Lung (tissue), 11 donors: ENCODE measurements at regions not wholly inside any gene's neighbourhood (a gene's known extent, or its start where the extent isn't known, plus 50 kb on each side); places are given as distances from the start of the nearest gene placed in this dataset.
A peak's percentile ranks its signal among the peaks of the same experiment; 100 is the strongest.

ENCODE experiments used
- ATAC-seq: fragments of 200-7000 bp; cut with Tn5 transposase; one replicate; pipeline ENCODE4 v1.9.1; 2020; ENCODE audit warnings: moderate number of reproducible peaks; ENCODE audit not compliant: insufficient read depth, low FRiP score
- DNase-seq, 3 donors: peaks; one replicate each; pipeline ENCODE4 v3.0.0-alpha.2; 2013 to 2017
- H3K27ac ChIP-seq, 2 donors: one replicate each; pipeline ENCODE4 v1.5.1; 2013; ENCODE audit warnings: mild to moderate bottlenecking in 2 of 2, moderate library complexity in 2 of 2, control low read depth in 1 of 2, inconsistent platforms in 1 of 2, low read depth in 1 of 2, low read length in 1 of 2
- H3K27me3 ChIP-seq, 3 donors: one replicate each; pipeline ENCODE4 v1.5.1; 2013; ENCODE audit warnings: low read length in 2 of 3; ENCODE audit not compliant: control insufficient read depth in 3 of 3, insufficient read depth in 3 of 3
- H3K36me3 ChIP-seq, 4 donors: one replicate each; pipeline ENCODE4 v1.5.1; 2013; ENCODE audit warnings: low read length in 4 of 4, mild to moderate bottlenecking in 1 of 4, moderate library complexity in 1 of 4; ENCODE audit not compliant: control insufficient read depth in 4 of 4, insufficient read depth in 4 of 4
- H3K4me1 ChIP-seq, 5 donors: one replicate each; pipeline ENCODE4 v1.5.1; 2013; ENCODE audit warnings: low read length in 5 of 5, mild to moderate bottlenecking in 2 of 5, moderate library complexity in 1 of 5; ENCODE audit not compliant: control insufficient read depth in 5 of 5, insufficient read depth in 5 of 5
- H3K4me3 ChIP-seq: one replicate; pipeline ENCODE4 v1.5.1; 2013; ENCODE audit warnings: mild to moderate bottlenecking, control low read depth, moderate library complexity
- H3K9ac ChIP-seq, 2 donors: one replicate each; pipeline ENCODE4 v1.5.1; 2013; ENCODE audit warnings: low read length in 2 of 2, control low read depth in 1 of 2; ENCODE audit not compliant: insufficient read depth in 1 of 2
- H3K9me3 ChIP-seq, 4 donors: one replicate each; pipeline ENCODE4 v1.5.1; 2013; ENCODE audit warnings: low read length in 3 of 4, mild to moderate bottlenecking in 1 of 4, moderate library complexity in 1 of 4; ENCODE audit not compliant: control insufficient read depth in 4 of 4, insufficient read depth in 3 of 4
- CTCF ChIP-seq: IDR thresholded peaks from 2 replicates; pipeline ENCODE4 v1.5.1; 2012; ENCODE audit warnings: mild to moderate bottlenecking; ENCODE audit errors: control extremely low read depth, extremely low read depth
- WGBS, 2 donors: extraction: QIAGEN DNeasy Blood & Tissue Kit; methylation state at CpG; one replicate each; pipeline ENCODE4 v1.1.7; 2013; 5-methylcytosine and 5-hydroxymethylcytosine counted together
- donor health status: control.
- donor health status: control.
- donor health status: Bipolar disorder and iron deficiency.
- donor health status: healthy.
- donor health status: DM: yes; HTN: yes; CAD: no.

DNA sequence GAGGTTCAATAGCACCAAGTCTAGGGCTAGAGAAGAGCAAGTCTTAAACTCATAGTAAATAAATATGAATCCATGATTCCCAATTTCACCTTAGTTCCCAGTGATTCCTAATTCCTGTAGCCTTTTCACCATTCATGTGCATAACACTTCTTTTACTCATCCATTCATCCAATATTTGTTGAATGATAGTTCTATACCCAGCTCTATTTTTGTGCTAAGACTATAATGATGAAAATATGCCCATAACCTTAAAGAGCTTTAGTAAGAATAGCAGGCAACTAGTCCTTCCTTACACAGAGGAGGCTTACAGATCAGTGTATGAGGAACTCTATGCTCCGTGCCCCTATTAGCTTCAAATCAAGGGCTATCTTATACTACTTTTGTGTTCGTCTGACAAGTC lies 280.2 kb upstream of the CHRM2 start:
- Histone ChIP-seq H3K36me3 (no peaks in the 10 kb centered on the region), H3K27ac (no peak overlapping the region), H3K4me3 (no peak overlapping the region), H3K4me1 (no peaks in the 10 kb centered on the region), H3K9me3 (no peaks in the 10 kb centered on the region), H3K9ac (no peak overlapping the region), H3K27me3 (no peaks in the 10 kb centered on the region)
- ATAC-seq (no peak), DNase-seq (no peak)
- 86 to 93% methylated on average over 2 of the region's 2 CpGs for WGBS, 2 donors
- no peak for TF ChIP-seq CTCF

- no peak for TF ChIP-seq CTCF
- Histone ChIP-seq H3K4me1 (no peaks in the 10 kb centered on the region), H3K27ac (no peak overlapping the region), H3K4me3 (no peak overlapping the region), H3K36me3 (no peaks in the 10 kb centered on the region), H3K27me3 (no peaks in the 10 kb centered on the region), H3K9me3 (no peaks in the 10 kb centered on the region), H3K9ac (no peak overlapping the region)
- DNase-seq (no peak), ATAC-seq (no peak)
- WGBS, 2 donors, result 76% methylated on average over 2 of the region's 2 CpGs
Observed at GRCh38 chr7:136585954-136586670, 282.3 kb upstream of the CHRM2 start.

GRCh38 chr7:136566491-136566890 lies 302.0 kb upstream of the CHRM2 start:
- Histone ChIP-seq H3K27ac (no peak overlapping the region), H3K9ac (no peak overlapping the region), H3K27me3 (no peaks in the 10 kb centered on the region), H3K4me3 (no peak overlapping the region), H3K36me3 (no peaks in the 10 kb centered on the region), H3K4me1 (no peaks in the 10 kb centered on the region), H3K9me3 (no peaks in the 10 kb centered on the region)
- no peak for ATAC-seq
- TF ChIP-seq CTCF, result no peak
- DNase-seq, result no peak
- 52 to 54% methylated on average over 2 of the region's 2 CpGs for WGBS, 2 donors

DNA sequence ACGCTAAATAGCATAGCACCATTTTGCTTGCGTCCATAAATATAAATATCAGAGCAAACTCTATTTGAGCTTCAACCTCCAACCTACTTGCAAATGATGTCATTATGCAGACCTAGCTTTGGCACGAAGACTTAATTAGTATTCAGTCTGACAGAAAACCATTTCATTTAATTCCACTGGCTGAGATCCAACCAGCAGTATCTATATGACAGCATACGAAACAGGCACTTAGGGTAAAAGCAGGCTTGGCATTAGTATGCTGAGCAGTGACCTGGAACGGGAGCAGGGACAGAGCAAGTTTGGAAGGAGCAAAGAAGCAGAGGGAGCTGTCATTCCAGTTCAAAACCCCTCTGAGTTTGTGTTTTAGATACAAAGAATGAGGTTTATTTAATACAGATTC lies 312.5 kb upstream of the CHRM2 start:
- ATAC-seq (no peak), DNase-seq (peak in 2 of 3 donors; percentile 9 to 13)
- Histone ChIP-seq H3K36me3 (no peaks in the 10 kb centered on the region), H3K4me3 (no peak overlapping the region), H3K27ac (no peak overlapping the region), H3K9me3 (peaks cover 0 to 2% (median 0%) of the 10 kb centered on the region in 4 donors), H3K9ac (no peak overlapping the region), H3K27me3 (no peaks in the 10 kb centered on the region), H3K4me1 (peaks cover 0 to 3% (median 0%) of the 10 kb centered on the region in 5 donors)
- TF ChIP-seq CTCF, result no peak
- 63 to 76% methylated on average over 5 of the region's 5 CpGs for WGBS, 2 donors
